Fibroblast of the conjunctiva (primary cell): ENCODE measurements at regions not wholly inside any gene's neighbourhood (a gene's known extent, or its start where the extent isn't known, plus 50 kb on each side); places are given as distances from the start of the nearest gene placed in this dataset.

Source experiments
- DNase-seq: peaks from one replicate; pipeline ENCODE4 v3.0.0-alpha.2; 2010; ENCODE audit warnings: low read depth

- no peak for DNase-seq
These were observed 293.6 kb upstream of the ZMIZ1 start for GRCh38 chr10:78774999-78775711.

- no peak for DNase-seq
These were observed 292.9 kb upstream of the ZMIZ1 start for GRCh38 chr10:78775891-78776290.

- no peak for DNase-seq
These were observed 292.0 kb upstream of the ZMIZ1 start for GRCh38 chr10:78776756-78777155.

GRCh38 chr10:78777466-78777865 is 291.3 kb upstream of the ZMIZ1 start:
- DNase-seq, result no peak

GRCh38 chr10:78777867-78778266 is 290.9 kb upstream of the ZMIZ1 start:
- no peak for DNase-seq

- DNase-seq, result no peak
These were observed 290.1 kb upstream of the ZMIZ1 start for GRCh38 chr10:78778444-78779338.

GRCh38 chr10:78779339-78779955 is 289.3 kb upstream of the ZMIZ1 start:
- DNase-seq, result no peak

- DNase-seq, result no peak
These were observed 288.2 kb upstream of the ZMIZ1 start for GRCh38 chr10:78780551-78780961.

- DNase-seq, result no peak
These were observed 287.4 kb upstream of the ZMIZ1 start for GRCh38 chr10:78781251-78781913.

GRCh38 chr10:78781991-78782390 is 286.8 kb upstream of the ZMIZ1 start:
- DNase-seq, result no peak

GRCh38 chr10:78782441-78782840 is 286.3 kb upstream of the ZMIZ1 start:
- DNase-seq, result no peak

GRCh38 chr10:78783753-78784152 is 285.0 kb upstream of the ZMIZ1 start:
- DNase-seq, result no peak

- no peak for DNase-seq
These were observed 284.2 kb upstream of the ZMIZ1 start for GRCh38 chr10:78784546-78784945.

GRCh38 chr10:78785066-78785465 is 283.7 kb upstream of the ZMIZ1 start:
- no peak for DNase-seq

- no peak for DNase-seq
These were observed 282.8 kb upstream of the ZMIZ1 start for GRCh38 chr10:78785991-78786390.

- DNase-seq, result no peak
These were observed 281.6 kb upstream of the ZMIZ1 start for GRCh38 chr10:78787125-78787524.

GRCh38 chr10:78794736-78795455 is 273.9 kb upstream of the ZMIZ1 start:
- no peak for DNase-seq

GRCh38 chr10:78798976-78799730 is 269.6 kb upstream of the ZMIZ1 start:
- no peak for DNase-seq

- DNase-seq, result no peak
These were observed 268.8 kb upstream of the ZMIZ1 start for GRCh38 chr10:78800006-78800405.

GRCh38 chr10:78800535-78801320 is 268.0 kb upstream of the ZMIZ1 start:
- DNase-seq, result no peak
